SK-N-SH treated with all-trans-retinoic acid at 6 μM for 48 hours (cell line): ENCODE measurements at regions not wholly inside any gene's neighbourhood (a gene's known extent, or its start where the extent isn't known, plus 50 kb on each side); places are given as distances from the start of the nearest gene placed in this dataset.

Source experiments
- ATAC-seq: fragments of 200-7000 bp; cut with Tn5 transposase; 3 replicates; pipeline ENCODE4 v1.9.1; 2020; ENCODE audit warnings: mild to moderate bottlenecking, moderate library complexity
- ARNTL ChIP-seq: fragments of 450-650 bp; formaldehyde crosslinking; IDR thresholded peaks from 2 replicates; pipeline ENCODE4 v1.5.0; 2020; ENCODE audit warnings: low read depth, mild to moderate bottlenecking, moderate library complexity, borderline replicate concordance
- BACH2 ChIP-seq: fragments of 250-450 bp; sonication (Bioruptor Pico); IDR thresholded peaks from 2 replicates; pipeline ENCODE4 v1.9.0; 2021; ENCODE audit warnings: mild to moderate bottlenecking, borderline replicate concordance
- CREB5 ChIP-seq: fragments of 250-450 bp; sonication (Bioruptor Pico); IDR thresholded peaks from 2 replicates; pipeline ENCODE4 v1.5.1; 2020; ENCODE audit warnings: low read depth, mild to moderate bottlenecking, moderate library complexity
- CSDC2 ChIP-seq: fragments of 250-450 bp; sonication (Bioruptor Pico); IDR thresholded peaks from 2 replicates; pipeline ENCODE4 v1.5.0; 2020; ENCODE audit warnings: mild to moderate bottlenecking, moderate library complexity
- CSRNP3 ChIP-seq: fragments of 250-450 bp; sonication (Bioruptor Pico); IDR thresholded peaks from 2 replicates; pipeline ENCODE4 v1.5.1; 2021; ENCODE audit warnings: mild to moderate bottlenecking, moderate library complexity
- ESRRG ChIP-seq: fragments of 250-450 bp; sonication (Bioruptor Pico); IDR thresholded peaks from 2 replicates; pipeline ENCODE4 v1.6.1; 2021; ENCODE audit warnings: mild to moderate bottlenecking
- GLIS3 ChIP-seq: fragments of 250-450 bp; sonication (Bioruptor Pico); IDR thresholded peaks from 2 replicates; pipeline ENCODE4 v1.5.0; 2020; ENCODE audit warnings: mild to moderate bottlenecking, moderate library complexity
- ISL1 ChIP-seq: fragments of 250-450 bp; sonication (Bioruptor Pico); IDR thresholded peaks from 2 replicates; pipeline ENCODE4 v2.1.2; 2022; ENCODE audit warnings: mild to moderate bottlenecking, moderate library complexity
- OSR1 ChIP-seq: fragments of 250-450 bp; sonication (Bioruptor Pico); IDR thresholded peaks from 2 replicates; pipeline ENCODE4 v1.8.0; 2022; ENCODE audit warnings: moderate library complexity, mild to moderate bottlenecking, inconsistent platforms
- PATZ1 ChIP-seq: fragments of 250-450 bp; sonication (Bioruptor Pico); IDR thresholded peaks from 2 replicates; pipeline ENCODE4 v1.8.0; 2020; ENCODE audit warnings: mild to moderate bottlenecking, moderate library complexity, borderline replicate concordance
- PPARA ChIP-seq: fragments of 250-450 bp; sonication (Bioruptor Pico); IDR thresholded peaks from 2 replicates; pipeline ENCODE4 v1.5.0; 2020; ENCODE audit warnings: mild to moderate bottlenecking, borderline replicate concordance
- SNAI2 ChIP-seq: fragments of 250-450 bp; sonication (Bioruptor Pico); IDR thresholded peaks from 2 replicates; pipeline ENCODE4 v1.5.0; 2020; ENCODE audit warnings: mild to moderate bottlenecking, moderate library complexity
- TCF4 ChIP-seq: fragments of 250-450 bp; sonication (Bioruptor Pico); IDR thresholded peaks from 2 replicates; pipeline ENCODE4 v1.8.0; 2021; ENCODE audit warnings: mild to moderate bottlenecking, moderate library complexity, borderline replicate concordance
- TOX ChIP-seq: fragments of 250-450 bp; sonication (Bioruptor Pico); IDR thresholded peaks from 2 replicates; pipeline ENCODE4 v1.8.0; 2021; ENCODE audit warnings: mild to moderate bottlenecking, moderate library complexity, borderline replicate concordance
- ZC3H10 ChIP-seq: fragments of 250-450 bp; sonication (Bioruptor Pico); IDR thresholded peaks from 2 replicates; pipeline ENCODE4 v1.5.1; 2021; ENCODE audit warnings: mild to moderate bottlenecking, moderate library complexity
- ZFP3 ChIP-seq: fragments of 250-450 bp; sonication (Bioruptor Pico); IDR thresholded peaks from 2 replicates; pipeline ENCODE4 v1.5.0; 2020; ENCODE audit warnings: mild to moderate bottlenecking, moderate library complexity
- ZFP30 ChIP-seq: fragments of 450-650 bp; formaldehyde crosslinking; IDR thresholded peaks from 2 replicates; pipeline ENCODE4 v1.5.0; 2022; ENCODE audit warnings: mild to moderate bottlenecking, moderate library complexity
- ZNF565 ChIP-seq: fragments of 450-650 bp; formaldehyde crosslinking; conservative IDR thresholded peaks from 2 replicates; pipeline ENCODE4 v1.5.0; 2020; ENCODE audit warnings: low read depth, mild to moderate bottlenecking, moderate library complexity
- ZNF70 ChIP-seq: fragments of 450-650 bp; formaldehyde crosslinking; IDR thresholded peaks from 2 replicates; pipeline ENCODE4 v1.5.0; 2020; ENCODE audit warnings: mild to moderate bottlenecking, moderate library complexity
- ZNF8 ChIP-seq: fragments of 450-650 bp; formaldehyde crosslinking; IDR thresholded peaks from 2 replicates; pipeline ENCODE4 v1.5.0; 2020; ENCODE audit warnings: mild to moderate bottlenecking, moderate library complexity
- TF ChIP-seq, protein P1 (sequence below): fragments of 250-450 bp; sonication (Bioruptor Pico); IDR thresholded peaks from 2 replicates; pipeline ENCODE4 v1.8.0; 2021; ENCODE audit warnings: low read depth, mild to moderate bottlenecking, moderate library complexity, borderline replicate concordance

DNA sequence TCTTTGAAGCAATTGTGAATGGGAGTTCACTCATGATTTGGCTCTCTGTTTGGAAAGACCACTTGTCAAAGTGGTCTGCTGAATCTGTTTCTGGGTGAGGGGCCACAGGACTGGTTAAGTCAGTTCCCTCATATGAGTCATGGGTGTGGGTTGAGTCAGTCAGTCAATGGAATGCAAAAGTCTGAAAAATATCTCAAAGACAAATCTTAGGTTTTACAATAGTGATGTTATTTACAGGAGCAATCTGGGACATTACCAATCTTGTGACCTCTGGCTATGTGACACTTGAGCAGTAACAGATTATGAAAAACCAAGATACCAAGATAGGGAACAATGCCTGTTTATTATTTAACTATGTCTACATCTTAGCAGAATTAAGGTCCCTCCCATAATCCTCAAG, 311.6 kb downstream of the AASDHPPT start:
- TF ChIP-seq ISL1 (CRISPR knock-in tag) (peak; percentile 55), ZFP3 (CRISPR knock-in tag) (0 out of 2 replicates have a peak, but pooled peaks have one; percentile 26), PPARA (no peak)
- TF ChIP-seq, all 23 proteins: peak for 2
- 0 out of 3 replicates have a peak, but pooled peaks have one; percentile 7 for ATAC-seq

DNA sequence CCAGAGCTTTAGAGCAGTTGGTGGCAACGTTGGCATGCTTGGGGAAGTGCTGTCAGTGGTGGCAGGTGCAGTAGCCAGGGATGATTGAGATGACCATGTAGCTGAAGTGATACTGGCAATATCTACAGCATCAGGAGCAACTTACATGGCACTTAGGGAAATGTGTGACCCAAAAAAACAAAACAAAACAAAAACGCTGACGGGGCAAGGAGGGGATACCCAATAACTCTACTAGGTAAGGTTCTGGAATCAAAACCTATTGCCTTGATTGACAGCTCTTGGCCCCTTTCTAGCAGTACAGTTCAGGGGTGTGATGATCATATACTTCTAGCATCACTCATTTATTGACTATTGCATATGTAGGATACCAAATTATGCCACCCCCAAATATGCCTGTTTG, 312.6 kb downstream of the AASDHPPT start:
- no peak for ATAC-seq
- TF ChIP-seq ZFP3 (CRISPR knock-in tag) (no peak), BACH2 (no peak), ZNF565 (CRISPR knock-in tag) (no peak), ESRRG (CRISPR knock-in tag) (no peak)

DNA sequence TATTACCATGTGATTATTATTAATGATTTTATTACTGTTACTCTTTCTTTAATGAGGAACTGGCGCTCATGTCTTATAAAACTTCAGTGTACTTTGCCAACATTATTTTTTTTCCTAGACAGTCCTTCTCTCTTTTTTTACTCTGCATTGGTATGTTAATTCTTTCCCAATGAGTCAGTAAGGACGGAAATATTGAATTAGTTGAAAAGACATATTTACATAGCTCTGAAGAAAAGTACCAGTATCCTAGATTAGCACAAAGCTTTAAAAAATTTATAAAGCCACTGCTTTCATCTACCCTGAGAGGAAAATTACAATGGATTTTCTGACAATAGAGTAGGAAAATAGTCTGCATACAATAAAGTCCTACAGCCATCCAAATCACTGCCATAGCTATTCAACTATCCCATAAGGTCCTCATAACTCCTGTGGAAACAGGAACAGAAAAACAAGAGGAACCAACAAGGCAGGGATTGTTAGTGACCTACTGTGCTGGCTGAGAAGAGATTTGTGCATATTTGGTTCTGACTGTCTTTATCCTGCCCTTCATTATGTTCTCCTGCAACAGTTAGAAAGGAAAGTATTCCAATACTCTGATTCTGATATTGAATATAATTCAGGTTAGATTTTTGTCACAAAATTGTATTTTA, 314.4 kb downstream of the AASDHPPT start:
- ATAC-seq = peak; percentile 94
- TF ChIP-seq ISL1 (CRISPR knock-in tag) (peak; percentile 71; the same call in 1 of the 2 replicates), ZC3H10 (CRISPR knock-in tag) (no peak)
- TF ChIP-seq, all 23 proteins: peak for 1

GRCh38 chr11:106395716-106396349, 318.4 kb downstream of the AASDHPPT start:
- no peak for ATAC-seq
- TF ChIP-seq ZC3H10 (CRISPR knock-in tag) = no peak
- no peak for TF ChIP-seq CSRNP3
- no peak for TF ChIP-seq TCF4 (CRISPR knock-in tag)
- TF ChIP-seq PATZ1 (CRISPR knock-in tag) = no peak
- no peak for TF ChIP-seq ISL1 (CRISPR knock-in tag)
- TF ChIP-seq ZFP30 (CRISPR knock-in tag) = no peak
- TF ChIP-seq TOX (CRISPR knock-in tag) = no peak
- no peak for TF ChIP-seq GLIS3 (CRISPR knock-in tag)
- no peak for TF ChIP-seq ZNF8
- TF ChIP-seq OSR1 (CRISPR knock-in tag) = no peak
- TF ChIP-seq ZNF565 (CRISPR knock-in tag) = no peak
- no peak for TF ChIP-seq CREB5 (CRISPR knock-in tag)
- no peak for TF ChIP-seq CSDC2 (CRISPR knock-in tag)
- no peak for TF ChIP-seq SNAI2

- ATAC-seq = peak; percentile 36
- TF ChIP-seq ARNTL (no peak), ZNF70 (CRISPR knock-in tag) (no peak), ESRRG (CRISPR knock-in tag) (no peak), OSR1 (CRISPR knock-in tag) (no peak), ISL1 (CRISPR knock-in tag) (no peak), GLIS3 (CRISPR knock-in tag) (no peak), PPARA (no peak), CREB5 (CRISPR knock-in tag) (no peak), CSDC2 (CRISPR knock-in tag) (no peak), CSRNP3 (no peak), PATZ1 (CRISPR knock-in tag) (no peak)
- TF ChIP-seq, protein P1, sequence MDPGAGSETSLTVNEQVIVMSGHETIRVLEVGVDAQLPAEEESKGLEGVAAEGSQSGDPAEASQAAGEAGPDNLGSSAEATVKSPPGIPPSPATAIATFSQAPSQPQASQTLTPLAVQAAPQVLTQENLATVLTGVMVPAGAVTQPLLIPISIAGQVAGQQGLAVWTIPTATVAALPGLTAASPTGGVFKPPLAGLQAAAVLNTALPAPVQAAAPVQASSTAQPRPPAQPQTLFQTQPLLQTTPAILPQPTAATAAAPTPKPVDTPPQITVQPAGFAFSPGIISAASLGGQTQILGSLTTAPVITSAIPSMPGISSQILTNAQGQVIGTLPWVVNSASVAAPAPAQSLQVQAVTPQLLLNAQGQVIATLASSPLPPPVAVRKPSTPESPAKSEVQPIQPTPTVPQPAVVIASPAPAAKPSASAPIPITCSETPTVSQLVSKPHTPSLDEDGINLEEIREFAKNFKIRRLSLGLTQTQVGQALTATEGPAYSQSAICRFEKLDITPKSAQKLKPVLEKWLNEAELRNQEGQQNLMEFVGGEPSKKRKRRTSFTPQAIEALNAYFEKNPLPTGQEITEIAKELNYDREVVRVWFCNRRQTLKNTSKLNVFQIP (CRISPR knock-in tag) = no peak
Observed at GRCh38 chr11:106397787-106398501, 320.5 kb downstream of the AASDHPPT start.
